ENCODE measurements at regions not wholly inside any gene's neighbourhood (a gene's known extent, or its start where the extent isn't known, plus 50 kb on each side); places are given as distances from the start of the nearest gene placed in this dataset.

GRCh38 chr15:68518785-68519430 is 59.9 kb upstream of the CORO2B start:
- CTCF ChIA-PET, result interaction anchor here (1.0 kb wide), 1 partner anchor 135 kb away, joined by 3 read pairs; no protein-coding TSS in a partner anchor
- 93% methylated on average over 3 of the region's 6 CpGs for WGBS (ENCODE audit: low lambda C conversion rate)

More at GRCh38 chr15:68518785-68519430, 59.9 kb upstream of the CORO2B start:
- H4K20me1 ChIP-seq (ENCODE audit: insufficient read depth), result no peaks in the 10 kb centered on the region
- H3F3A ChIP-seq (replicated peaks; ENCODE audit: insufficient read depth), result no peaks in the 10 kb centered on the region
- TF ChIP-seq EZH2phosphoT487 (IDR thresholded peaks at IDR 0.05; ENCODE audit: borderline replicate concordance, low read depth), result no peak
- no peak for TF ChIP-seq SIN3A (IDR thresholded peaks at IDR 0.05; ENCODE audit: borderline replicate concordance, low read depth, low read length)
- TF ChIP-seq POLR2AphosphoS5 (IDR thresholded peaks at IDR 0.05; ENCODE audit: low read depth, low read length), result no peak
- no peak for TF ChIP-seq PBX3 (IDR thresholded peaks at IDR 0.05)
- no peak for TF ChIP-seq SMC3 (IDR thresholded peaks at IDR 0.05; ENCODE audit: low read depth, low read length)
- TF ChIP-seq, protein P1, sequence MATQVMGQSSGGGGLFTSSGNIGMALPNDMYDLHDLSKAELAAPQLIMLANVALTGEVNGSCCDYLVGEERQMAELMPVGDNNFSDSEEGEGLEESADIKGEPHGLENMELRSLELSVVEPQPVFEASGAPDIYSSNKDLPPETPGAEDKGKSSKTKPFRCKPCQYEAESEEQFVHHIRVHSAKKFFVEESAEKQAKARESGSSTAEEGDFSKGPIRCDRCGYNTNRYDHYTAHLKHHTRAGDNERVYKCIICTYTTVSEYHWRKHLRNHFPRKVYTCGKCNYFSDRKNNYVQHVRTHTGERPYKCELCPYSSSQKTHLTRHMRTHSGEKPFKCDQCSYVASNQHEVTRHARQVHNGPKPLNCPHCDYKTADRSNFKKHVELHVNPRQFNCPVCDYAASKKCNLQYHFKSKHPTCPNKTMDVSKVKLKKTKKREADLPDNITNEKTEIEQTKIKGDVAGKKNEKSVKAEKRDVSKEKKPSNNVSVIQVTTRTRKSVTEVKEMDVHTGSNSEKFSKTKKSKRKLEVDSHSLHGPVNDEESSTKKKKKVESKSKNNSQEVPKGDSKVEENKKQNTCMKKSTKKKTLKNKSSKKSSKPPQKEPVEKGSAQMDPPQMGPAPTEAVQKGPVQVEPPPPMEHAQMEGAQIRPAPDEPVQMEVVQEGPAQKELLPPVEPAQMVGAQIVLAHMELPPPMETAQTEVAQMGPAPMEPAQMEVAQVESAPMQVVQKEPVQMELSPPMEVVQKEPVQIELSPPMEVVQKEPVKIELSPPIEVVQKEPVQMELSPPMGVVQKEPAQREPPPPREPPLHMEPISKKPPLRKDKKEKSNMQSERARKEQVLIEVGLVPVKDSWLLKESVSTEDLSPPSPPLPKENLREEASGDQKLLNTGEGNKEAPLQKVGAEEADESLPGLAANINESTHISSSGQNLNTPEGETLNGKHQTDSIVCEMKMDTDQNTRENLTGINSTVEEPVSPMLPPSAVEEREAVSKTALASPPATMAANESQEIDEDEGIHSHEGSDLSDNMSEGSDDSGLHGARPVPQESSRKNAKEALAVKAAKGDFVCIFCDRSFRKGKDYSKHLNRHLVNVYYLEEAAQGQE (IDR thresholded peaks at IDR 0.05; ENCODE audit: low read depth, low read length), result no peak
- no peak for TF ChIP-seq FOSL2 (IDR thresholded peaks at IDR 0.05; ENCODE audit: borderline replicate concordance, low read depth)
- no peak for TF ChIP-seq YY1 (IDR thresholded peaks at IDR 0.05; ENCODE audit: low read depth)
- TF ChIP-seq, protein P2, sequence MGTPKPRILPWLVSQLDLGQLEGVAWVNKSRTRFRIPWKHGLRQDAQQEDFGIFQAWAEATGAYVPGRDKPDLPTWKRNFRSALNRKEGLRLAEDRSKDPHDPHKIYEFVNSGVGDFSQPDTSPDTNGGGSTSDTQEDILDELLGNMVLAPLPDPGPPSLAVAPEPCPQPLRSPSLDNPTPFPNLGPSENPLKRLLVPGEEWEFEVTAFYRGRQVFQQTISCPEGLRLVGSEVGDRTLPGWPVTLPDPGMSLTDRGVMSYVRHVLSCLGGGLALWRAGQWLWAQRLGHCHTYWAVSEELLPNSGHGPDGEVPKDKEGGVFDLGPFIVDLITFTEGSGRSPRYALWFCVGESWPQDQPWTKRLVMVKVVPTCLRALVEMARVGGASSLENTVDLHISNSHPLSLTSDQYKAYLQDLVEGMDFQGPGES (IDR thresholded peaks at IDR 0.05; ENCODE audit: low read depth, low read length), result no peak
- no peak for TF ChIP-seq ZBTB33 (IDR thresholded peaks at IDR 0.05; ENCODE audit: borderline replicate concordance, low read depth)
- no peak for TF ChIP-seq MAX (IDR thresholded peaks at IDR 0.05; ENCODE audit: low read depth)
- no peak for TF ChIP-seq RAD21 (IDR thresholded peaks at IDR 0.05; ENCODE audit: low read length)
- no peak for TF ChIP-seq ELF1 (IDR thresholded peaks at IDR 0.05)
- no peak for TF ChIP-seq JUND (IDR thresholded peaks at IDR 0.05)
- no peak for TF ChIP-seq FOXJ3 (CRISPR knock-in tag; IDR thresholded peaks at IDR 0.05)
- TF ChIP-seq CHD2 (IDR thresholded peaks at IDR 0.05; ENCODE audit: low read length, partially characterized antibody), result no peak
- TF ChIP-seq, protein P3, sequence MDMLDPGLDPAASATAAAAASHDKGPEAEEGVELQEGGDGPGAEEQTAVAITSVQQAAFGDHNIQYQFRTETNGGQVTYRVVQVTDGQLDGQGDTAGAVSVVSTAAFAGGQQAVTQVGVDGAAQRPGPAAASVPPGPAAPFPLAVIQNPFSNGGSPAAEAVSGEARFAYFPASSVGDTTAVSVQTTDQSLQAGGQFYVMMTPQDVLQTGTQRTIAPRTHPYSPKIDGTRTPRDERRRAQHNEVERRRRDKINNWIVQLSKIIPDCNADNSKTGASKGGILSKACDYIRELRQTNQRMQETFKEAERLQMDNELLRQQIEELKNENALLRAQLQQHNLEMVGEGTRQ (IDR thresholded peaks at IDR 0.05; ENCODE audit: borderline replicate concordance, low read depth, low read length), result no peak
- TF ChIP-seq, protein P4, sequence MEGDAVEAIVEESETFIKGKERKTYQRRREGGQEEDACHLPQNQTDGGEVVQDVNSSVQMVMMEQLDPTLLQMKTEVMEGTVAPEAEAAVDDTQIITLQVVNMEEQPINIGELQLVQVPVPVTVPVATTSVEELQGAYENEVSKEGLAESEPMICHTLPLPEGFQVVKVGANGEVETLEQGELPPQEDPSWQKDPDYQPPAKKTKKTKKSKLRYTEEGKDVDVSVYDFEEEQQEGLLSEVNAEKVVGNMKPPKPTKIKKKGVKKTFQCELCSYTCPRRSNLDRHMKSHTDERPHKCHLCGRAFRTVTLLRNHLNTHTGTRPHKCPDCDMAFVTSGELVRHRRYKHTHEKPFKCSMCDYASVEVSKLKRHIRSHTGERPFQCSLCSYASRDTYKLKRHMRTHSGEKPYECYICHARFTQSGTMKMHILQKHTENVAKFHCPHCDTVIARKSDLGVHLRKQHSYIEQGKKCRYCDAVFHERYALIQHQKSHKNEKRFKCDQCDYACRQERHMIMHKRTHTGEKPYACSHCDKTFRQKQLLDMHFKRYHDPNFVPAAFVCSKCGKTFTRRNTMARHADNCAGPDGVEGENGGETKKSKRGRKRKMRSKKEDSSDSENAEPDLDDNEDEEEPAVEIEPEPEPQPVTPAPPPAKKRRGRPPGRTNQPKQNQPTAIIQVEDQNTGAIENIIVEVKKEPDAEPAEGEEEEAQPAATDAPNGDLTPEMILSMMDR (IDR thresholded peaks at IDR 0.05), result no peak
- TF ChIP-seq TEAD4 (IDR thresholded peaks at IDR 0.05; ENCODE audit: borderline replicate concordance, insufficient read depth), result no peak
- H3K79me2 ChIP-seq (ENCODE audit: insufficient read depth), result no peaks in the 10 kb centered on the region
- DNase-seq, result no peak
- H2AFZ ChIP-seq (ENCODE audit: low read depth), result no peak overlapping the region
- H3K9me3 ChIP-seq, result no peaks in the 10 kb centered on the region
- no peak overlapping the region for H3K4me3 ChIP-seq (ENCODE audit: low read depth in 2 of 2, low read length in 1 of 2)
- H3K4me1 ChIP-seq (ENCODE audit: control insufficient read depth in 1 of 2, insufficient read depth in 2 of 2, low read depth in 1 of 2, low read length in 1 of 2), result peaks cover 0 to 4% of the 10 kb centered on the region in 2 experiments; a peak in 1 of 4 replicates
- H3K4me2 ChIP-seq, result no peak overlapping the region
- no peaks in the 10 kb centered on the region for H3K36me3 ChIP-seq (replicated peaks in 1 of 2; ENCODE audit: control insufficient read depth in 1 of 2, insufficient read depth in 2 of 2, low read length in 1 of 2)
- no peaks in the 10 kb centered on the region for H3K27me3 ChIP-seq (ENCODE audit: insufficient read depth)
- POLR2A ChIA-PET, result no interaction called here
- H3K9ac ChIP-seq, result no peak overlapping the region
- no peak overlapping the region for H3K27ac ChIP-seq (ENCODE audit: low read depth in 2 of 2, low read length in 1 of 2)
- no peaks in the 10 kb centered on the region for H3K9me2 ChIP-seq

Measured in SK-N-SH (cell line).